HepG2 (cell line): ENCODE measurements at regions not wholly inside any gene's neighbourhood (a gene's known extent, or its start where the extent isn't known, plus 50 kb on each side); places are given as distances from the start of the nearest gene placed in this dataset.

ENCODE experiments used
- JUN ChIP-seq: sonication (generic); formaldehyde crosslinking; IDR thresholded peaks from 2 replicates; pipeline ENCODE4 v1.4.0; 2020; ENCODE audit warnings: mild to moderate bottlenecking, missing genetic modification reagents
- MXD4 ChIP-seq: IDR thresholded peaks from 2 replicates; pipeline ENCODE4 v1.6.1; 2016; ENCODE audit warnings: mild to moderate bottlenecking, missing biosample characterization, missing genetic modification reagents
- NFE2L2 ChIP-seq: fragments of 150-350 bp; IDR thresholded peaks from 2 replicates; pipeline ENCODE4 v1.6.1; 2014; ENCODE audit warnings: low read length
- SP4 ChIP-seq: sonication (generic); formaldehyde crosslinking; IDR thresholded peaks from 2 replicates; pipeline ENCODE4 v1.8.1; 2023; ENCODE audit warnings: mild to moderate bottlenecking, missing genetic modification reagents
- ZNF224 ChIP-seq: sonication (generic); formaldehyde crosslinking; IDR thresholded peaks from 2 replicates; pipeline ENCODE4 v1.5.0; 2020; ENCODE audit warnings: mild to moderate bottlenecking, missing genetic modification reagents
- ZNF672 ChIP-seq: sonication (generic); formaldehyde crosslinking; IDR thresholded peaks from 2 replicates; pipeline ENCODE4 v1.8.1; 2022; ENCODE audit warnings: missing genetic modification reagents
- ZNF703 ChIP-seq: sonication (generic); formaldehyde crosslinking; IDR thresholded peaks from 2 replicates; pipeline ENCODE4 v1.5.1; 2020; ENCODE audit warnings: missing genetic modification reagents, mild to moderate bottlenecking, moderate library complexity, borderline replicate concordance
- ZSCAN20 ChIP-seq: sonication (generic); formaldehyde crosslinking; IDR thresholded peaks from 2 replicates; pipeline ENCODE4 v1.4.0; 2020; ENCODE audit warnings: missing genetic modification reagents, mild to moderate bottlenecking, borderline replicate concordance
- TF ChIP-seq, protein P1 (sequence below): sonication (generic); formaldehyde crosslinking; IDR thresholded peaks from 2 replicates; pipeline ENCODE4 v1.4.0; 2020; ENCODE audit warnings: mild to moderate bottlenecking, missing genetic modification reagents

DNA sequence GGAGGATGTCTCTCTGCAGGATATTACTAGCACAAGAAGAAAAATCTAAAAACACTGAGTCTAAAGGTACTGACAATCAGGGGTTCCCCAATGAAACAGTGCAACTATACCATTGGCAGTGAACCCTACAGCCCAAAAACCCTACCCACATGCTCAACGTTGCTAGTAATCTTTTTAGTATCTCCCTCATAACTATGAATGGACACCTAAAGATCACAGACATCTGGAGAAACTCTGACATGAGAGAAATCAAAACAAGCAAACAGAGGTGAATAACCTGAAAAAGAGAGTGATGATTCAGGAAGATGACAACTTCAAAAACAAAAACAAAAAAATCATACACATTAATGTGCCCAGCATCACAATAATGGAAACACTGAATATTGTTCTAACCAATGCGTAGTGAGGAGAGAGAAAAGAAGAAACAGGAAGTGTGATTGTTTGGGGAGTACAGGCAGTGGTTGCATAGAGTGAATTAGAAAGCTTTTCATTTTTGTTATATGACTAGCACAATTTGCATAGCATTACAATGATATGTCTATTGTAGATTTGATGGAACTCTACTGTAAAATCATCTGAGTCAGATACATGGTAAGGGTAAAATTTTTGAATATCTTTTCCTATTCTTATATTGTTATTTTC lies 78.9 kb upstream of the FMR1 start (continued):
- TF ChIP-seq, protein P1, sequence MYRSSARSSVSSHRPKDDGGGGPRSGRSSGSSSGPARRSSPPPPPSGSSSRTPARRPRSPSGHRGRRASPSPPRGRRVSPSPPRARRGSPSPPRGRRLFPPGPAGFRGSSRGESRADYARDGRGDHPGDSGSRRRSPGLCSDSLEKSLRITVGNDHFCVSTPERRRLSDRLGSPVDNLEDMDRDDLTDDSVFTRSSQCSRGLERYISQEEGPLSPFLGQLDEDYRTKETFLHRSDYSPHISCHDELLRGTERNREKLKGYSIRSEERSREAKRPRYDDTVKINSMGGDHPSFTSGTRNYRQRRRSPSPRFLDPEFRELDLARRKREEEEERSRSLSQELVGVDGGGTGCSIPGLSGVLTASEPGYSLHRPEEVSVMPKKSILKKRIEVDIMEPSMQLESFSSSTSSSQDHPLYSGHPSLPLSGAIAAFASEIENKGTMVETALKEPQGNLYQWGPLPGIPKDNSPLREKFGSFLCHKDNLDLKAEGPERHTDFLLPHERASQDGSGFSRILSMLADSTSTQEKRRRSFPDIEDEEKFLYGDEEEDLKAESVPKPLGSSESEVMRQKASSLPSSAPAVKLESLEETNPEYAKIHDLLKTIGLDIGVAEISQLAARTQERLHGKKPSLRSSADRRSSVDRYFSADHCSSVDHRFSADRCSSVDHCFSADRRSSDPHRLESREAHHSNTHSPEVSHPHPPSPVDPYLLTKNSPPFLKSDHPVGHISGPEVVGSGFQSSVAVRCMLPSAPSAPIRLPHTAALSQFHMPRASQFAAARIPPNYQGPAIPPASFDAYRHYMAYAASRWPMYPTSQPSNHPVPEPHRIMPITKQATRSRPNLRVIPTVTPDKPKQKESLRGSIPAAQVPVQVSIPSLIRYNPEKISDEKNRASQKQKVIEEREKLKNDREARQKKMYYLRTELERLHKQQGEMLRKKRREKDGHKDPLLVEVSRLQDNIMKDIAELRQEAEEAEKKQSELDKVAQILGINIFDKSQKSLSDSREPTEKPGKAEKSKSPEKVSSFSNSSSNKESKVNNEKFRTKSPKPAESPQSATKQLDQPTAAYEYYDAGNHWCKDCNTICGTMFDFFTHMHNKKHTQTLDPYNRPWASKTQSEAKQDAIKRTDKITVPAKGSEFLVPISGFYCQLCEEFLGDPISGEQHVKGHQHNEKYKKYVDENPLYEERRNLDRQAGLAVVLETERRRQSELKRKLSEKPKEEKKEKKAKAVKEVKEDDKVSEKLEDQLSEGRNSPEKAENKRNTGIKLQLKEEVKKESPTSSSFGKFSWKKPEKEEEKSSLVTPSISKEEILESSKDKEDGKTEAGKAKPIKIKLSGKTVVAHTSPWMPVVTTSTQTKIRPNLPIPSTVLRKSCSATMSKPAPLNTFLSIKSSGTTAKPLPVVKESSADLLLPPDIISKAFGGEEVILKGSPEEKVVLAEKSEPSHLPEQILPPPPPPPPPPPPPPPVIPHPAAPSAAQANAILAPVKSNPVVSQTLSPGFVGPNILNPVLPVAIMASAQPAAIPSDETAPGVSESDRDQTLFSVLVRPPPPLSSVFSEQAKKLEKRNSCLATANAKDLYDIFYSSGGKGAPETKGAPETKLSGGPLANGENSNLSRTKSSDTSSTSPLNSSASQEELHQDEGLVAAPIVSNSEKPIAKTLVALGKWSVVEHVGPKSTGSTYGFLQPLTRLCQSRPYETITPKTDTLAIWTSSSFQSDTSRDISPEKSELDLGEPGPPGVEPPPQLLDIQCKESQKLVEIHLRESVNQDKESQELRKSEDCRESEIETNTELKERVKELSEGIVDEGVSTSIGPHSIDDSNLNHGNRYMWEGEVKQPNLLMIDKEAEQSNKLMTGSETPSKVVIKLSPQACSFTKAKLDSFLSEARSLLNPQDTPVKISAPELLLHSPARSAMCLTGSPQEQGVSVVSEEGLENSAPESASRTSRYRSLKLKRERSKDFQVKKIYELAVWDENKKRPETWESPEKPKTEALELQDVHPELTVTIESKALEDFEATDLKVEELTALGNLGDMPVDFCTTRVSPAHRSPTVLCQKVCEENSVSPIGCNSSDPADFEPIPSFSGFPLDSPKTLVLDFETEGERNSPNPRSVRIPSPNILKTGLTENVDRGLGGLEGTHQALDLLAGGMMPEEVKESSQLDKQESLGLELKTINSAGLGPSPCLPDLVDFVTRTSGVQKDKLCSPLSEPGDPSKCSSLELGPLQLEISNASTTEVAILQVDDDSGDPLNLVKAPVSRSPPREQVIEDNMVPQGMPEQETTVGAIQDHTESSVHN (CRISPR knock-in tag) = no peak
- TF ChIP-seq ZSCAN20 (no peak), SP4 (no peak), JUN (CRISPR knock-in tag) (no peak), ZNF703 (CRISPR knock-in tag) (no peak), NFE2L2 (no peak), ZNF224 (CRISPR knock-in tag) (no peak), ZNF672 (CRISPR knock-in tag) (no peak), MXD4 (no peak)
